Activated CD4-positive, alpha-beta T cell treated with anti-CD3 and anti-CD28 coated beads, Interleukin-2, amount 10 ng/mL, durations not matched to agents 7 days and 5 days (primary cell): ENCODE measurements at regions not wholly inside any gene's neighbourhood (a gene's known extent, or its start where the extent isn't known, plus 50 kb on each side); places are given as distances from the start of the nearest gene placed in this dataset.

Experiments
- CTCF ChIA-PET: fragments of 350-600 bp; sonication (Branson Sonifier 250); formaldehyde crosslinking; loops from one replicate; lab custom pipeline; 2021; ENCODE audit warnings: antibody characterized with exemption; lab: Charles Lee
- POLR2A ChIA-PET: fragments of 350-600 bp; sonication (Branson Sonifier 250); formaldehyde crosslinking; loops from one replicate; lab custom pipeline; 2021; ENCODE audit warnings: antibody characterized with exemption; lab: Charles Lee
- DNase-seq: peaks from one replicate; pipeline ENCODE4 v3.0.0-alpha.2; 2020
- H3K27ac Mint-ChIP-seq: one replicate; pipeline ENCODE4 v1.8.0; 2021; ENCODE audit warnings: mild to moderate bottlenecking, moderate library complexity, mixed read lengths
- H3K27me3 Mint-ChIP-seq: one replicate; pipeline ENCODE4 v1.8.0; 2021; ENCODE audit warnings: mixed read lengths
- H3K36me3 Mint-ChIP-seq: one replicate; pipeline ENCODE4 v1.8.0; 2021; ENCODE audit warnings: low read depth, mixed read lengths
- H3K4me1 Mint-ChIP-seq: one replicate; pipeline ENCODE4 v1.8.0; 2021; ENCODE audit warnings: mixed read lengths
- H3K4me3 Mint-ChIP-seq: one replicate; pipeline ENCODE4 v1.8.0; 2021; ENCODE audit warnings: mild to moderate bottlenecking, moderate library complexity, mixed read lengths
- H3K9me3 Mint-ChIP-seq: one replicate; pipeline ENCODE4 v1.8.0; 2021; ENCODE audit warnings: mixed read lengths

- Mint-ChIP-seq H3K4me3 (no peak overlapping the region), H3K36me3 (no peaks in the 10 kb centered on the region), H3K27me3 (no peaks in the 10 kb centered on the region), H3K27ac (no peak overlapping the region), H3K4me1 (no peaks in the 10 kb centered on the region), H3K9me3 (no peaks in the 10 kb centered on the region)
- CTCF ChIA-PET, result no interaction called here
- no peak for DNase-seq
- POLR2A ChIA-PET, result no interaction called here
Observed at GRCh38 chr18:8458546-8459215, 150.6 kb upstream of the RAB12 start.

GRCh38 chr18:8460748-8461147, 148.5 kb upstream of the RAB12 start:
- DNase-seq, result no peak
- no peaks in the 10 kb centered on the region for H3K27me3 Mint-ChIP-seq
- no peaks in the 10 kb centered on the region for H3K36me3 Mint-ChIP-seq
- no peaks in the 10 kb centered on the region for H3K9me3 Mint-ChIP-seq
- H3K4me1 Mint-ChIP-seq, result no peaks in the 10 kb centered on the region
- ChIA-PET POLR2A (no interaction called here), CTCF (no interaction called here)
- H3K27ac Mint-ChIP-seq, result no peak overlapping the region
- no peak overlapping the region for H3K4me3 Mint-ChIP-seq

- Mint-ChIP-seq H3K4me3 (no peak overlapping the region), H3K9me3 (no peaks in the 10 kb centered on the region), H3K27ac (no peak overlapping the region), H3K36me3 (no peaks in the 10 kb centered on the region), H3K4me1 (no peaks in the 10 kb centered on the region), H3K27me3 (no peaks in the 10 kb centered on the region)
- no peak for DNase-seq
- POLR2A ChIA-PET, result no interaction called here
- CTCF ChIA-PET, result no interaction called here
Observed at GRCh38 chr18:8461544-8461943, 147.7 kb upstream of the RAB12 start.

GRCh38 chr18:8462651-8463185, 146.5 kb upstream of the RAB12 start:
- H3K36me3 Mint-ChIP-seq, result no peaks in the 10 kb centered on the region
- no peaks in the 10 kb centered on the region for H3K27me3 Mint-ChIP-seq
- no peak overlapping the region for H3K4me3 Mint-ChIP-seq
- DNase-seq, result no peak
- CTCF ChIA-PET, result no interaction called here
- H3K4me1 Mint-ChIP-seq, result no peaks in the 10 kb centered on the region
- no peaks in the 10 kb centered on the region for H3K9me3 Mint-ChIP-seq
- POLR2A ChIA-PET, result no interaction called here
- H3K27ac Mint-ChIP-seq, result no peak overlapping the region

GRCh38 chr18:8463791-8464190, 145.4 kb upstream of the RAB12 start:
- Mint-ChIP-seq H3K4me3 (no peak overlapping the region), H3K4me1 (no peaks in the 10 kb centered on the region), H3K27me3 (no peaks in the 10 kb centered on the region), H3K27ac (no peak overlapping the region), H3K9me3 (no peaks in the 10 kb centered on the region), H3K36me3 (no peaks in the 10 kb centered on the region)
- ChIA-PET CTCF (no interaction called here), POLR2A (no interaction called here)
- no peak for DNase-seq

GRCh38 chr18:8468191-8468590, 141.0 kb upstream of the RAB12 start:
- Mint-ChIP-seq H3K4me1 (no peaks in the 10 kb centered on the region), H3K27me3 (no peaks in the 10 kb centered on the region), H3K36me3 (no peaks in the 10 kb centered on the region), H3K27ac (no peak overlapping the region), H3K4me3 (no peak overlapping the region), H3K9me3 (no peaks in the 10 kb centered on the region)
- CTCF ChIA-PET, result no interaction called here
- no peak for DNase-seq
- POLR2A ChIA-PET, result no interaction called here

GRCh38 chr18:8468921-8469335, 140.3 kb upstream of the RAB12 start:
- Mint-ChIP-seq H3K27me3 (no peaks in the 10 kb centered on the region), H3K4me3 (no peak overlapping the region), H3K36me3 (no peaks in the 10 kb centered on the region), H3K9me3 (no peaks in the 10 kb centered on the region), H3K27ac (no peak overlapping the region), H3K4me1 (no peaks in the 10 kb centered on the region)
- POLR2A ChIA-PET, result no interaction called here
- CTCF ChIA-PET, result no interaction called here
- no peak for DNase-seq

GRCh38 chr18:8469544-8470130, 139.6 kb upstream of the RAB12 start:
- Mint-ChIP-seq H3K9me3 (no peaks in the 10 kb centered on the region), H3K27me3 (peaks cover 1% of the 10 kb centered on the region), H3K36me3 (no peaks in the 10 kb centered on the region), H3K4me1 (no peaks in the 10 kb centered on the region), H3K4me3 (no peak overlapping the region), H3K27ac (no peak overlapping the region)
- CTCF ChIA-PET, result interaction anchor here (1.7 kb wide), 1 partner anchor 9 kb away, joined by 3 read pairs; no protein-coding TSS in a partner anchor
- DNase-seq, result no peak
- POLR2A ChIA-PET, result no interaction called here

GRCh38 chr18:8471372-8471771, 137.9 kb upstream of the RAB12 start:
- H3K4me1 Mint-ChIP-seq, result no peaks in the 10 kb centered on the region
- H3K4me3 Mint-ChIP-seq, result no peak overlapping the region
- DNase-seq, result no peak
- no peaks in the 10 kb centered on the region for H3K36me3 Mint-ChIP-seq
- ChIA-PET CTCF (no interaction called here), POLR2A (no interaction called here)
- H3K27ac Mint-ChIP-seq, result no peak overlapping the region
- H3K9me3 Mint-ChIP-seq, result no peaks in the 10 kb centered on the region
- peaks cover 1% of the 10 kb centered on the region for H3K27me3 Mint-ChIP-seq

GRCh38 chr18:8474661-8475060, 134.6 kb upstream of the RAB12 start:
- no peaks in the 10 kb centered on the region for H3K9me3 Mint-ChIP-seq

GRCh38 chr18:8477615-8478014, 131.6 kb upstream of the RAB12 start:
- Mint-ChIP-seq H3K9me3 (no peaks in the 10 kb centered on the region), H3K27ac (no peak overlapping the region), H3K36me3 (no peaks in the 10 kb centered on the region), H3K27me3 (peaks cover 9% of the 10 kb centered on the region), H3K4me1 (no peaks in the 10 kb centered on the region), H3K4me3 (no peak overlapping the region)
- no peak for DNase-seq
- CTCF ChIA-PET, result no interaction called here
- POLR2A ChIA-PET, result no interaction called here

More at GRCh38 chr18:8474661-8475060, 134.6 kb upstream of the RAB12 start:
- no peaks in the 10 kb centered on the region for H3K36me3 Mint-ChIP-seq
- no peak for DNase-seq
- peaks cover 4% of the 10 kb centered on the region for H3K27me3 Mint-ChIP-seq
- no peaks in the 10 kb centered on the region for H3K4me1 Mint-ChIP-seq
- ChIA-PET CTCF (no interaction called here), POLR2A (no interaction called here)
- H3K4me3 Mint-ChIP-seq, result no peak overlapping the region
- H3K27ac Mint-ChIP-seq, result no peak overlapping the region

GRCh38 chr18:8478166-8478967, 130.9 kb upstream of the RAB12 start:
- DNase-seq, result peak; percentile 65
- H3K4me1 Mint-ChIP-seq, result no peaks in the 10 kb centered on the region
- H3K27ac Mint-ChIP-seq, result no peak overlapping the region
- H3K27me3 Mint-ChIP-seq, result peaks cover 10% of the 10 kb centered on the region
- H3K9me3 Mint-ChIP-seq, result no peaks in the 10 kb centered on the region
- ChIA-PET POLR2A (no interaction called here), CTCF (interaction anchor here (1.1 kb wide), 1 partner anchor 8 kb away, joined by 3 read pairs; no protein-coding TSS in a partner anchor)
- H3K36me3 Mint-ChIP-seq, result no peaks in the 10 kb centered on the region
- H3K4me3 Mint-ChIP-seq, result no peak overlapping the region

- H3K9me3 Mint-ChIP-seq, result no peaks in the 10 kb centered on the region
- CTCF ChIA-PET, result interaction anchor here (1.1 kb wide), 1 partner anchor 9 kb away, joined by 3 read pairs; no protein-coding TSS in a partner anchor
- POLR2A ChIA-PET, result no interaction called here
Observed at GRCh38 chr18:8478968-8479370, 130.3 kb upstream of the RAB12 start.

More at GRCh38 chr18:8478968-8479370, 130.3 kb upstream of the RAB12 start:
- DNase-seq, result no peak
- peaks cover 10% of the 10 kb centered on the region for H3K27me3 Mint-ChIP-seq
- H3K27ac Mint-ChIP-seq, result no peak overlapping the region
- H3K4me1 Mint-ChIP-seq, result no peaks in the 10 kb centered on the region
- H3K36me3 Mint-ChIP-seq, result no peaks in the 10 kb centered on the region
- H3K4me3 Mint-ChIP-seq, result no peak overlapping the region
